ENCODE measurements at regions not wholly inside any gene's neighbourhood (a gene's known extent, or its start where the extent isn't known, plus 50 kb on each side); places are given as distances from the start of the nearest gene placed in this dataset.

DNA sequence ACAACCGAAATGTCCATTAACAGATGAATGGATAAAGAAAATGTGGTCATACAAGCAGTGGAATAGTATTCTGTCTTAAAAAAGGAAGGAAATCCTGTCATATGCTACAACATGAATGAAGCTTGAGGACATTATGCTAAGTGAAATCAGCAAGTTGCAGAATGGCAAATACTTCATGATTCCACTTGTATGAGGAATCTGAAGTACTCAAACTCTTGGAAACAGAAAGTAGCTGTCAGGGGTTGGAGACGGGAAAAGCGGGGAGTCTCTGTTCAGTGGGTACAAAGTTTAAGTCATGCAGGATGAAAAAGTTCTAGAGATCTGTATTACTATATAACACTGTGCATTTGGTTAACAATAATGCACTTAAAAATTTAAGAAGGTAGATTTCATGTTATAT, 209.0 kb upstream of the SIX2 start (continued):
- TF ChIP-seq, protein P1, sequence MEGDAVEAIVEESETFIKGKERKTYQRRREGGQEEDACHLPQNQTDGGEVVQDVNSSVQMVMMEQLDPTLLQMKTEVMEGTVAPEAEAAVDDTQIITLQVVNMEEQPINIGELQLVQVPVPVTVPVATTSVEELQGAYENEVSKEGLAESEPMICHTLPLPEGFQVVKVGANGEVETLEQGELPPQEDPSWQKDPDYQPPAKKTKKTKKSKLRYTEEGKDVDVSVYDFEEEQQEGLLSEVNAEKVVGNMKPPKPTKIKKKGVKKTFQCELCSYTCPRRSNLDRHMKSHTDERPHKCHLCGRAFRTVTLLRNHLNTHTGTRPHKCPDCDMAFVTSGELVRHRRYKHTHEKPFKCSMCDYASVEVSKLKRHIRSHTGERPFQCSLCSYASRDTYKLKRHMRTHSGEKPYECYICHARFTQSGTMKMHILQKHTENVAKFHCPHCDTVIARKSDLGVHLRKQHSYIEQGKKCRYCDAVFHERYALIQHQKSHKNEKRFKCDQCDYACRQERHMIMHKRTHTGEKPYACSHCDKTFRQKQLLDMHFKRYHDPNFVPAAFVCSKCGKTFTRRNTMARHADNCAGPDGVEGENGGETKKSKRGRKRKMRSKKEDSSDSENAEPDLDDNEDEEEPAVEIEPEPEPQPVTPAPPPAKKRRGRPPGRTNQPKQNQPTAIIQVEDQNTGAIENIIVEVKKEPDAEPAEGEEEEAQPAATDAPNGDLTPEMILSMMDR (IDR thresholded peaks at IDR 0.05; ENCODE audit: low read depth, low read length, missing input control), result no peak
- TF ChIP-seq GABPA (IDR thresholded peaks at IDR 0.05 in 1 of 2, conservative IDR thresholded peaks at IDR 0.05 in 1 of 2) (no peak), RAD21 (IDR thresholded peaks at IDR 0.05) (no peak)

DNA sequence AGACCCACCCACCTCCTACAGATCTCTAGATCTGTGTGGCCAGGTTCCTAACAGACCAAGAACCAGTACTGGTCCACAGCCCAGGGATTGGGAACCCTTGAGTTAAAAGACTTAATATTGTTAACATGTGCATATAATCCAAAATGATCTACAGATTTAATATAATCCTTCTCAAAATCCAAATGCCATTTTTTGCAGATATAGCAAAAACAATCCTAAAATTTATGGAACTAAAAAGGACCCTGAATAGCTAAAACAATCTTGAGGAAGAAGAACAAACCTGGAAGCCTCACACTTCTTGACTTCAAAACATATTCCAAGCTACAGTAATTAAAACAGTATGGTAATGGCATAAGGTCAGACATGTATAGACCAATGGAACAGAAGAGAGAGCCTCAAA, 206.9 kb upstream of the SIX2 start:
- H3K36me3 ChIP-seq (ENCODE audit: control insufficient read depth in 4 of 4, insufficient read depth in 3 of 4, low read depth in 1 of 4, low read length in 3 of 4), result no peaks in the 10 kb centered on the region
- no peak for DNase-seq (ENCODE audit: low spot score)
- no peak overlapping the region for H3K4me3 ChIP-seq (ENCODE audit: low read depth in 1 of 3, low read length in 3 of 3)
- TF ChIP-seq SP1 (IDR thresholded peaks at IDR 0.05), result no peak
- TF ChIP-seq TAF1 (conservative IDR thresholded peaks at IDR 0.05), result no peak
- no peak for TF ChIP-seq FOXA1 (IDR thresholded peaks at IDR 0.05)
- no peak for TF ChIP-seq RXRA (IDR thresholded peaks at IDR 0.05)
- TF ChIP-seq YY1 (IDR thresholded peaks at IDR 0.05), result no peak
- no peak overlapping the region for H3K27ac ChIP-seq (ENCODE audit: low read depth in 1 of 2, low read length in 2 of 2)
- no peak overlapping the region for H3K9ac ChIP-seq (ENCODE audit: low read depth in 1 of 2, low read length in 2 of 2)
- H3K4me1 ChIP-seq (ENCODE audit: control insufficient read depth in 4 of 4, insufficient read depth in 4 of 4, low read length in 3 of 4), result no peaks in the 10 kb centered on the region
- no peaks in the 10 kb centered on the region for H3K27me3 ChIP-seq (ENCODE audit: control insufficient read depth in 4 of 4, insufficient read depth in 4 of 4, low read length in 3 of 4)
- no peaks in the 10 kb centered on the region for H3K9me3 ChIP-seq (ENCODE audit: control insufficient read depth in 4 of 4, low read length in 3 of 4)

DNA sequence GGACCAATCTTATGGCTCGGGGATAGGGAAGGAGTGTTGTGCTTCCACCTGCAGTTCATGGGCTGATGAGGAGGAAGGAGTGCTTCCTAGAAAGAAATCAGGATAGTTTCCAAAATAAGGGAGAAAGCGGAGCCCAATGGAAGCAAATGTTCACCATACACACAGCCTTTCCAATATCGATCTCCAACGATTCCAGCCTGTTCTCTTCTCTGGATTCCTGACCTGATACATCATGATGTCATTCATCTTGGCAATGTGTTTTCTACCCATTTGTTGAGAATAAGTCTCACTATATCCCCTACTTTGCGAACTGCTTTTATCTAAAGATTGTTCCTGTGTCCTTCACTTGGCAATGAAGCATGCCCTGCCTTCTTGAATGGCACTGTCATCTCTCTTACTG, 205.3 kb upstream of the SIX2 start:
- H3K27ac ChIP-seq (ENCODE audit: low read depth in 1 of 2, low read length in 2 of 2), result no peak overlapping the region
- H3K4me3 ChIP-seq (ENCODE audit: low read depth in 1 of 3, low read length in 3 of 3), result no peak overlapping the region
- H3K9ac ChIP-seq (ENCODE audit: low read depth in 1 of 2, low read length in 2 of 2), result no peak overlapping the region
- DNase-seq (ENCODE audit: low spot score), result no peak
- WGBS, result 95% methylated on average over 5 of the region's 5 CpGs
- no peaks in the 10 kb centered on the region for H3K36me3 ChIP-seq (ENCODE audit: control insufficient read depth in 4 of 4, insufficient read depth in 3 of 4, low read depth in 1 of 4, low read length in 3 of 4)
- no peaks in the 10 kb centered on the region for H3K4me1 ChIP-seq (ENCODE audit: control insufficient read depth in 4 of 4, insufficient read depth in 4 of 4, low read length in 3 of 4)
- H3K9me3 ChIP-seq (ENCODE audit: control insufficient read depth in 4 of 4, low read length in 3 of 4), result no peaks in the 10 kb centered on the region
- no peak for TF ChIP-seq RAD21 (IDR thresholded peaks at IDR 0.05)
- no peak for TF ChIP-seq FOXA2 (IDR thresholded peaks at IDR 0.05)
- no peak for TF ChIP-seq RXRA (IDR thresholded peaks at IDR 0.05)
- TF ChIP-seq, protein P2, sequence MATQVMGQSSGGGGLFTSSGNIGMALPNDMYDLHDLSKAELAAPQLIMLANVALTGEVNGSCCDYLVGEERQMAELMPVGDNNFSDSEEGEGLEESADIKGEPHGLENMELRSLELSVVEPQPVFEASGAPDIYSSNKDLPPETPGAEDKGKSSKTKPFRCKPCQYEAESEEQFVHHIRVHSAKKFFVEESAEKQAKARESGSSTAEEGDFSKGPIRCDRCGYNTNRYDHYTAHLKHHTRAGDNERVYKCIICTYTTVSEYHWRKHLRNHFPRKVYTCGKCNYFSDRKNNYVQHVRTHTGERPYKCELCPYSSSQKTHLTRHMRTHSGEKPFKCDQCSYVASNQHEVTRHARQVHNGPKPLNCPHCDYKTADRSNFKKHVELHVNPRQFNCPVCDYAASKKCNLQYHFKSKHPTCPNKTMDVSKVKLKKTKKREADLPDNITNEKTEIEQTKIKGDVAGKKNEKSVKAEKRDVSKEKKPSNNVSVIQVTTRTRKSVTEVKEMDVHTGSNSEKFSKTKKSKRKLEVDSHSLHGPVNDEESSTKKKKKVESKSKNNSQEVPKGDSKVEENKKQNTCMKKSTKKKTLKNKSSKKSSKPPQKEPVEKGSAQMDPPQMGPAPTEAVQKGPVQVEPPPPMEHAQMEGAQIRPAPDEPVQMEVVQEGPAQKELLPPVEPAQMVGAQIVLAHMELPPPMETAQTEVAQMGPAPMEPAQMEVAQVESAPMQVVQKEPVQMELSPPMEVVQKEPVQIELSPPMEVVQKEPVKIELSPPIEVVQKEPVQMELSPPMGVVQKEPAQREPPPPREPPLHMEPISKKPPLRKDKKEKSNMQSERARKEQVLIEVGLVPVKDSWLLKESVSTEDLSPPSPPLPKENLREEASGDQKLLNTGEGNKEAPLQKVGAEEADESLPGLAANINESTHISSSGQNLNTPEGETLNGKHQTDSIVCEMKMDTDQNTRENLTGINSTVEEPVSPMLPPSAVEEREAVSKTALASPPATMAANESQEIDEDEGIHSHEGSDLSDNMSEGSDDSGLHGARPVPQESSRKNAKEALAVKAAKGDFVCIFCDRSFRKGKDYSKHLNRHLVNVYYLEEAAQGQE (IDR thresholded peaks at IDR 0.05), result no peak
- H3K27me3 ChIP-seq (ENCODE audit: control insufficient read depth in 4 of 4, insufficient read depth in 4 of 4, low read length in 3 of 4), result no peaks in the 10 kb centered on the region

DNA sequence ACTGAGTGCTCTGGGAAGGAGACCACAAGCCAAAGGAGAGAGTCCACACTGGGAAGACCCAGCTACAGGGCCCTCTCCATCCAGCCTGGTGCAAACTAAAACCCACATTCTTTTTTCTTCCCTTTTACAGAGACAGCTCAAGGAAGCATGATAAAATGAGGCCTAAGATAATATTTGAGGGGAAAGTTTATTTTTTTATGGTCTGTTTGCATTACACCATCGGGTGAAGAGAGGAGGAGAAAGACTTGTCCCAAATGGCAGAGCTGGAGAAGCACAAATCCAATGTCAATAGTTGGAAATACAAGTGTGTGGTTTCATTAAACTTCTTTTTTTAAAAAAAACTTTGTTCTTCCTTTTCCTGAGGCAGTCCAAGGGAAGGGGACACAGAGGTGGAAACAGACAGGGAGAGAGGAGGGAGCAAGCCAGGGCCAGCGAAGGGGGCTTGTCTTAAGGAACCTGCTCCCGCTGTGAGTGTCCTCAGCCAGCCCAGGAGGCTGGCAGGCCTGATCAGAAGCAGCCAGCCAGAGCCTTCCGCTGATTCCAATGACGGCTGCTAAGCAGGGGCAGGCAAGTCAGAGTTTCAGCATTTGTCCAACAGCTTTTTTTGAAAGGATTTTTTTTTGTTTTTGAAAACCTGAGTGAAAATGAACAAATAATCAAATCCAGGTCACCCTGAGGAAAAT, 203.8 kb upstream of the SIX2 start:
- Histone ChIP-seq H3K4me1 (ENCODE audit: control insufficient read depth in 4 of 4, insufficient read depth in 4 of 4, low read length in 3 of 4) (no peaks in the 10 kb centered on the region), H3K36me3 (ENCODE audit: control insufficient read depth in 4 of 4, insufficient read depth in 3 of 4, low read depth in 1 of 4, low read length in 3 of 4) (no peaks in the 10 kb centered on the region), H3K27me3 (ENCODE audit: control insufficient read depth in 4 of 4, insufficient read depth in 4 of 4, low read length in 3 of 4) (no peaks in the 10 kb centered on the region), H3K27ac (ENCODE audit: low read depth in 1 of 2, low read length in 2 of 2) (no peak overlapping the region), H3K9ac (ENCODE audit: low read depth in 1 of 2, low read length in 2 of 2) (no peak overlapping the region), H3K9me3 (ENCODE audit: control insufficient read depth in 4 of 4, low read length in 3 of 4) (no peaks in the 10 kb centered on the region), H3K4me3 (ENCODE audit: low read depth in 1 of 3, low read length in 3 of 3) (no peak overlapping the region)
- WGBS, result 74% methylated on average over 5 of the region's 5 CpGs
- TF ChIP-seq HNF4G (IDR thresholded peaks at IDR 0.05) (no peak), YY1 (IDR thresholded peaks at IDR 0.05) (no peak), NR2F2 (IDR thresholded peaks at IDR 0.05) (no peak), GABPA (IDR thresholded peaks at IDR 0.05 in 1 of 2, conservative IDR thresholded peaks at IDR 0.05 in 1 of 2) (no peak), RAD21 (IDR thresholded peaks at IDR 0.05) (no peak), SP1 (IDR thresholded peaks at IDR 0.05) (no peak), RXRA (IDR thresholded peaks at IDR 0.05) (no peak), TAF1 (conservative IDR thresholded peaks at IDR 0.05) (no peak), JUND (IDR thresholded peaks at IDR 0.05) (no peak), FOXA2 (IDR thresholded peaks at IDR 0.05) (no peak), FOXA1 (IDR thresholded peaks at IDR 0.05) (no peak)
- TF ChIP-seq, protein P2 (IDR thresholded peaks at IDR 0.05), result no peak
- DNase-seq (ENCODE audit: low spot score), result no peak
